HG02588 (cell line): ENCODE measurements at regions not wholly inside any gene's neighbourhood (a gene's known extent, or its start where the extent isn't known, plus 50 kb on each side); places are given as distances from the start of the nearest gene placed in this dataset.

ENCODE experiments used
- ATAC-seq: cut with Tn5 transposase; IDR thresholded peaks from one replicate; pipeline ENCODE4 v1.9.1; 2021; ENCODE audit warnings: mild to moderate bottlenecking, moderate library complexity; ENCODE audit not compliant: unreplicated experiment

DNA sequence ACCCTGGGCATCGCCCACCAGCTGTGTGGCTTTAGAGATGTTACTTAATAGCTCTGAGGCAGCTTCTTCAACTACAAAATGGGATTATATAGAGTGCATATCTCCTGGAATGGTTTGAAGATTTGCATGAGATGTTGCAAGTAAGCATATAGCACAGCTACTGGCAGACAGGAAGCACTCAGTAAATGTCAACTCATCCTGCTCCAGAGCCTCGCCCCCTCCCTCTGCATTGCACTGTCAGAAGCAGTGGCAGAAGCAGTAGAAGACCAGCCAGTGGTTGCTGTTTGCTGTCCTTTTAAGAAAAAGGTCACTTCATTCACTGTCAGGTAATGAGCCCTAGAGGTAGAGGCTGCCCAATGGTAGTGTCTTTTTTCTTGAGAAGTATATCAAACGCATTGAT is 180.0 kb upstream of the GHITM start:
- no peak for ATAC-seq

DNA sequence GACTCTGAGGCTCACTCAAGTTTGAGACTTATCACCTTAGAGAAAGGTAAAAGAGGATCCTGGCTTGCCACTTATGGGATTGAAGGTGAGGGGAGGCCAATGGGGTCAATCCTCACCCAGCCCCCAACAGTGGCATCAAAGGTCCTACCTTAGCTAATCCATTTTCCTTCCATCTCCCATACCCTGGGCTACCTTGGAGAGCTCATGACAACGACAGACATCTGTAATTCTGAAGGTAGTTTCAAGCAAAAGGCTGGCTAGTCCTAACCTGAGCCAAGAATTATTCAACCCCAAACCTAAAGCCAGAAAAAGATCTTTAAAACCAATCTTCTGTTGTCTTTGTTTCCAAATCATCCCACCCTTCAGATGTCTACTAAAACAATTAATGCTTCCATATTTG is 179.2 kb upstream of the GHITM start:
- ATAC-seq, result no peak

DNA sequence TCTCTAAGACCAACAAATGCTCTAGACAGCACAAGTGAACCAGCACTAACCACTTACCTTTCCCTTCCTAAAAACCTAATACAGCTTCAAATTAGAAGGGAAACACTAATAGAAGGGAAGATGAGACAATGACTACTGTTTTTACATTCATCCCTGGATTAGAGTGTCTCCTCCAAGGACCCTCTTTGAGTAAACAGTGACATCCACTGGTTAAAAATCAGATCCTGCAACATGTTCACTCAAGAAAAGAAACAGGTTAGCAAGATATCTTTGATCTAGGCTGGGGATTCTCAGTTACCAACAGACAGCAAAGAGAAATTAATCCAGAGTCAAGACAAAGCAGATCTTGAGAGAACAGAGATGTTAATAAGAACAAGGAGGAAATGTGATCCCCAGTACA is 177.7 kb upstream of the GHITM start:
- no peak for ATAC-seq

DNA sequence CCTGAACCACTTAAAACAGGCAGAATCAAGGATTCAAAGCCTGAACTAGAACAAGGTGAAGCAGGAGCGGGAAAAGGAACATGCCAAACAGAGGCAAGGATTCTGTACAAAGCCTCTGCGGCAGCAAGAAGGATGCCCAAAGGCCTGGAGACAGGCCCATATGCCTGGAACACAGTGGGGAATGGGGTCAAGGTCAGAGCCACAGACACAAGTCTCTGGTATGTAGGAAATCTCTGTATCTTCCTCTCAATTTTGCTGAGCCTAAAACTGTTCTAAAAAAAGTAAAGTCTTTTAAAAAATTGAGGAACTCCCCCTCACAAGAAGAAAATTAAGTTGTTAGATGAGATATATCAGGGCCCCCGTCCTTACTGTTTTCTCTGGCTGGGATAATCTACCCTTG is 175.9 kb upstream of the GHITM start:
- no peak for ATAC-seq

DNA sequence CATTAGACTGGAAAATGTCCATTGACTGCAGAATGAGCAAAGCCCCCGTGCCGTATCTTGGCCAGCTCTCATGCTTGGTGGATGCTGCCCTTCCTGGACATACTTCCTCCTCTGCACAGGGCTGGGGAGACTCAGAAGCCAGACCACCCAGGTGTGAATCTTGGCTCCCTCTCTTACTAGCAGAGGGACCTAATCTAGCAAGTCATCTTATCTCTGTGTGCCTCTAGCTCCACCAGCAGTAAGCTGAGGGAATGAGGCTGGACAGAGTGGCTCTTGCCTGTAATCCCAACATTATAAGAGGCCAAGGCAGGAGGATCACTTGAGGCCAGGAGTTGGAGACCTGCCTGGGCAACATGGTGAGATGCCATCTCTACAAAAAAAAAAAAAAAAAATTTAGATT is 173.8 kb upstream of the GHITM start:
- no peak for ATAC-seq

GRCh38 chr10:83968052-83968451 is 171.3 kb upstream of the GHITM start:
- ATAC-seq, result no peak

DNA sequence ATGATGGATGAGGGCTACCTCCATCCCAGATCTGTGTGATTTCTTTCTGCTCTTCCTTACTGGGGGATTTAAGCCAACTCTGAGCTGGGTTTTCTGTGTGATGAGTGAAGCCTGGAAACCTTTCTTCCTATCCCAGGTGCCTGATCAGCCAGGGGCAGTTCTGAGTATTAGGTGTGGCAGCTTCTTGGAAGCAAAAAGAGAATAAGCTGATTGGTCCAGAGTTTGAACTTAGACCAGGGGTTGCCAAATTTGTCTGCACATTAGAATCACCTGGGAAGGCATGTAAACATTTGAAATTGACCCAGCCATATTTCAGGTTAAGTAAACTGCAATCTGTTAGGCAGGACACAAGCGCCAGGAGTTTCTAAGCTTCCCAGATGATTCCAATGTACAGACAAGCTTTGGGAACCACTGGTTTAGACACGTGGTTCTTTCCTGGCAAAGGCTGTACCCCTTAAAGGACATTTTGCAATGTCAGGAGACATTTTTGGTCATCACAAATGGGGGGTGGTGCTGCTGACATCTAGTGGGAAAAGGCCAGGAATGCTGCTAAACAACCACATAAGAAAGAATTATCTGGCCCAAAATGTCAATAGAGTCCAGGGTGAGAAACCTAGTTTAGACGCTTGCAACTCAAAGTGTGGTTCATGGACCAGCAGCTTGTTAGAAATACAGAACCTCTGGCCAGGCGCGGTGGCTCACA is 160.5 kb upstream of the GHITM start:
- no peak for ATAC-seq

- no peak for ATAC-seq
Observed at GRCh38 chr10:83982812-83983211, 156.5 kb upstream of the GHITM start.

DNA sequence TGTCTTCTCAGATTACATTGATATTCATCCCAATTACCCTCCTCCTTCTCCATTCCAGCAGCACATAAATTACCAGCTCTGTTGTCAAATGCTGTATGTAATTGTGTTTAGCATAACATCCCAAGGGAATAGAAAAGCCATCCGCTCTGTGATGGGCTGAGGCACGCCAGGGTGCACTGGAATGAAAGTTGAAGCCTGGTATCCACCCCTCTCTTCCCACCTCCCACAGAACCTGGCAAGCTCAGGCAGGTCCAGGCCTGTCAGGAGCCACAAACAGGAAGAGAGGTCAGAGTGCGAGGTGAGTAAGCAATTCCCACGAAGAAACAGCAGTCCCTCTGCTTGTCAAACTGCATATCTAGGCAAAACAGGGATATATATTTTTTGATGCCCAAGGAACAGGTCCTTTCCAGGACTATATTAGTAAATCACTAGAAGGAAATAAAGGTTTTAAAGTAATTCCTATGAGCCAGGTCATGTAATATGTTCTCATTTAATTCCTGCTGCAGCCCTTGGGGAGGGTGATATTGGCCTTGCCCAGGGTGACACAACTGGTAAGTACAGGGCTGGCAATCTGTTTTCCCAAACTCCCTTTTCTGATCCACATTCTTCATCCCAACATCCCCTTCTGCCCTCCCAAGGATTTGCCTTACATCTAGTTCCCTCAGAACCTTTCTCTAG is 155.6 kb upstream of the GHITM start:
- ATAC-seq, result no peak

DNA sequence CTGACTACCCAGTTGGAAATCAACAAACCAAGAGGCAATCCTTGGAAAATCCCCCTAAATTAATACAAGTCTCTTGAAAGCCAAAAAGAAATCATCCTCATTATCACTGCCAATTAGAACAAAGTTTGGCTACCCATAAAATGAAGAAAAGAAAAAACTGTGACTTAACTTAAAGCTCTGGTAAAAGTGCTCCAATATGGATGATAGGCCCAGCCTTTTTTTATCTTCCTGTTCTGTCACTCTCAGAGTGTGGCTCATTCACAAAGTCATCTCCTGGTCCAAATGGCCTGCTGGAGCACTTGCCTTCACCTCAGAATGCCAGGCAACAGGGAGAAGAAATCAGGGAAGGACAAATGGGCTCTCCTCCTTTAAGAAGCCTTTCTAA is 155.1 kb upstream of the GHITM start:
- no peak for ATAC-seq

DNA sequence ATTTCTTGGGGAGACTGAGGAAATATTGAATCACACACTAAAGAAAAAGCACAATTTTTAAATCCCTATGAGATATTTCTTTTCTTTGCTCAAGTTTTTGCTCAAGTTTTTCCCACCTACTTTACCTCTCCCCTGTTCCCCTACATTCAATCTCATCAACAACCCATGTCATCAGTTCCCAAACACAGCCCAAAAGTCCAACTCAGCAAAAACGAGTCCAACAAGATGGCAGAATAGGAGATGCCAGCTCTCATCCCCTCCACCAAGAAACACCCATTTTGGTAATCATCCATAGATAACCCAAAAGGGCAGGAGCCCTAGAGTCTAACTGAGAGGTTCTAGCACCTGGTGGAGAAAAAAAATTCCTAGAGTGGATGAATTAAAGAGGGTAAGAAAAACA is 152.5 kb upstream of the GHITM start:
- no peak for ATAC-seq

DNA sequence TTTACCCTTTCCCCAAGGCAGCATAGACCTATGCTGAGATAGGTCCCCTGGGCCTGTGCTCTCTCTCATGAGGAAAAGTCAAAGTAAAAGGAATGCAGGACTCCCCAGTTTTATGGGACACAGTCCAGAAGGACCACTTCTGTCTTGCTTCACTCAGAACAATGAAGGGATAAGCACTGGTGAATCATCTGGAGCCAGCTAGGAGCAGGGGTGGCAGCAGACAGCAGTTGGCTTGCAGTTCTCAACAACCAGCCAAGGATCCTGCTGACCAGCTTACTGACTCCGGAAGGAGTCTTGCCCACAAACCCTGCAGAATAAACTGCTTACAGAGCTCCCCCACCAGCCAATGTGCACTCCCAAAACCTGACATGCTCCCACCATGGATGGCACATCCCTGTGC is 152.1 kb upstream of the GHITM start:
- no peak for ATAC-seq

DNA sequence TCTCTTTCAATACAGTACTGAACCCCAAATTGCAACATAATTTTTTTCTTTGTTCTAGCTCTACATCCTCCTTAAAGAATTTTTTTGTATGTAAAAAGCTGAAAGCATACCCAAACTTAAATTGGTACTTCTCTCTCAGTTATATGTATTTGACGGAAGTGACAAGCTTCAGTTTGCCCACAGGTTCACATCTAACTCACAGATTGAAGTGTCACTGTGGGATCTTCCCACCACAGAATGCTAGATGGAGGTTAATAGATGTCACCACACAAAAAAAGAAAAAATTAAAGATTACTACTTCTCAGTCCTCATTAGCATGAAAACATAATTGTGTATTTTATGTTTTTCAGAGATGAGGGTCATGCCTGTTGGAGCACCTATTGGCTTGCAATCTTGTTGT is 150.9 kb upstream of the GHITM start:
- ATAC-seq, result no peak

DNA sequence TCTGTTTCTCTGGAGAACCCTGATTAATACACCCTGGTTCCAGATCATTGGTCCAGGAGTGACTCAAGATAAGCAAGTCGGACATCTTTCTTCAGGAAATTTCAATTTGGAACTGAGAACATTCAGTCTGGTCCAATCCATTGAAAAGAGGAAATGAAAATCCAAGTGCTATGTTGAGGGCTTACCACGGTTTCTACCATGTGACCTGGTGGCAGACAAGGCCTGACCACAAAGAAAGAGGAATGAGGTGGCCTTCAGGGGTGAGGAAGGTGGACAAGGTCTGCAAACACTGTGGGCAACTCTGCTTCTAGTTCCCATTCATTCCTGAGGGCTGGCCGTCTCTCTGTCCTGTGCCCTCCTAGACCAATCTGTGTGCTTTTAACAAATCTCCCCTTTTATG is 149.2 kb upstream of the GHITM start:
- peak; percentile 96 for ATAC-seq

DNA sequence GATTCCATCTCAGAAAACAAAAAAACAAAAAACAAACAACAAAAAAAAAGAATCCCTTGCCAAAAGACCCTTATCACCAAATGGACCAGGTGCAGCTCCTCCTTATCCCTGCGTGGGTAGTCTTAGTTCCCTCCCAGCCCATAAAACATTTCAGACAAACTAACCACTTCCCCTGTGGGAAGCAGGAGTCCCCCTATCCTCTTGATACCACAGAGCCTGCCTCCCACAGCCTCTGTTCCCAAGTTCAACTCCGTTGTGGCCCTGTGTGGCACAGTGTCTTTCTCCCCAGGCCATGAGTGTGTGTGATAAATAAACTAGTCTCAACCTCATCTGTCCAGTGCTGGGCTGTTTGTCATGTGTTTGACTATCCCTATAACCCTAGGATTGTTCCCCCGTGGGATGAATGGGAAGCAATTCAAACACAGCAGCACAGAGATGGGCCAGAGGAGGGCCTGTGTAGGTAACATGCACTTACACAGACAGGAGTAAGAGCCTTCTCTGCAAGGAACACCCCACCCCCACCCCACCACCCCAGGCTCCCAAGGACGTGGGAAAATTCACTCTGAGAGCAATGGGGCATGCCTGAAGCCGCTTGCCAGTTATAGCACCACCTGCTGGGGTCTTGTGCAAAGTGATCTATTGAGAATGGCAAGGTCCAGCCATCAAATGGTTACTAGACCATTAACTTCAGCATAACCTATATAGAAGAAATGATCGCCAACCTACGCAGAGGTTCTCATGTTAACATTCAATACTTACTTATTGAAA is 147.1 kb upstream of the GHITM start:
- no peak for ATAC-seq

GRCh38 chr10:83994325-83994724 is 145.0 kb upstream of the GHITM start:
- no peak for ATAC-seq

GRCh38 chr10:83995738-83996331 is 143.5 kb upstream of the GHITM start:
- no peak for ATAC-seq

GRCh38 chr10:84004221-84004620 is 135.1 kb upstream of the GHITM start:
- ATAC-seq, result no peak

GRCh38 chr10:84005403-84005802 is 133.9 kb upstream of the GHITM start:
- ATAC-seq, result no peak

- no peak for ATAC-seq
Observed at GRCh38 chr10:84007482-84007881, 131.8 kb upstream of the GHITM start.

DNA sequence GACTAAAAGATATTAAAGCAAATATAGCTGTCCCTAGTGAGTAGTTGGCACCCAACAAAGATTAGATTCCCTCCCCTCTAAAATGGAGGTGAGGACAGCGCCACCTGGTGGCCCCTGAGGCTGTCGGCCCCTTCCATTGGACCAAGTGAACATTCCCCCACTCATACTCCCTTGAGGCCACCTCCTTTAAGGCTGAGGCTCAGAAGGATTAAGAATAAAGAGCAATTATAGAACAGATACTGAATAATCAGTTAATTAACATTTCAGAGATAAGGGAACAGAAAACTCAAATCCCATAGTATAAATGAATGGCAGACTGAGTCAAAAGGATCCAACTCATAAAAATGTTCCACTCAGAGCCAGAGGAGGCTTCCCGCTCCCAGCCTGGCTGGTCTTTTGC is 130.4 kb upstream of the GHITM start:
- no peak for ATAC-seq

GRCh38 chr10:84012431-84012830 is 126.9 kb upstream of the GHITM start:
- no peak for ATAC-seq
